Stimulated activated naive CD8-positive, alpha-beta T cell treated with anti-CD3 and anti-CD28 coated beads, Interleukin-15, amount 100 ng/mL, for 72 hours (primary cell): ENCODE measurements at regions not wholly inside any gene's neighbourhood (a gene's known extent, or its start where the extent isn't known, plus 50 kb on each side); places are given as distances from the start of the nearest gene placed in this dataset.
"Not testable (repeated sequence)": the region's sequence is repeated elsewhere in the genome, so short reads cannot be mapped to it uniquely, and the experiment has no call there.

Source experiments
- ATAC-seq: fragments of 150-1000 bp; cut with Tn5 transposase; 2 replicates; pipeline ENCODE4 v1.10.0; 2021; ENCODE audit warnings: mild to moderate bottlenecking, moderate library complexity
- DNase-seq, 2 donors: peaks; one replicate each; pipeline ENCODE4 v3.0.0; 2021 to 2022
- H3K27ac Mint-ChIP-seq, 2 donors: one replicate each; pipeline ENCODE4 v1.8.0; 2022; ENCODE audit warnings: mild to moderate bottlenecking in 2 of 2, mixed read lengths in 2 of 2, moderate library complexity in 2 of 2
- H3K27me3 Mint-ChIP-seq: one replicate; pipeline ENCODE4 v1.8.0; 2022; ENCODE audit warnings: mixed read lengths
- H3K4me1 Mint-ChIP-seq: one replicate; pipeline ENCODE4 v1.8.0; 2022; ENCODE audit warnings: mild to moderate bottlenecking, mixed read lengths
- H3K4me3 Mint-ChIP-seq, 2 donors: one replicate each; pipeline ENCODE4 v1.8.0; 2022; ENCODE audit warnings: mild to moderate bottlenecking in 2 of 2, mixed read lengths in 2 of 2, moderate library complexity in 1 of 2
- H3K9me3 Mint-ChIP-seq, 2 donors: one replicate each; pipeline ENCODE4 v1.8.0; 2022; ENCODE audit warnings: mixed read lengths in 2 of 2

- Mint-ChIP-seq H3K4me1 (no peaks in the 10 kb centered on the region), H3K27ac (no peak overlapping the region), H3K9me3 (peaks cover 2 to 5% of the 10 kb centered on the region in 2 donors), H3K4me3 (no peak overlapping the region), H3K27me3 (no peaks in the 10 kb centered on the region)
- ATAC-seq (no peak), DNase-seq (no peak)
Observed at GRCh38 chr2:56812432-56812831, 628.6 kb downstream of the CCDC85A start.

- DNase-seq, result no peak
- no peak overlapping the region for H3K27ac Mint-ChIP-seq
- ATAC-seq, result no peak
- no peak overlapping the region for H3K4me3 Mint-ChIP-seq
- no peaks in the 10 kb centered on the region for H3K4me1 Mint-ChIP-seq
- no peaks in the 10 kb centered on the region for H3K27me3 Mint-ChIP-seq
- H3K9me3 Mint-ChIP-seq, result peaks cover 8 to 11% of the 10 kb centered on the region in 2 donors
Observed at GRCh38 chr2:56813490-56813889, 629.7 kb downstream of the CCDC85A start.

GRCh38 chr2:56816666-56817065 is 632.9 kb downstream of the CCDC85A start:
- Mint-ChIP-seq H3K9me3 (peaks cover 23 to 38% of the 10 kb centered on the region in 2 donors), H3K27me3 (no peaks in the 10 kb centered on the region), H3K4me1 (no peaks in the 10 kb centered on the region), H3K27ac (no peak overlapping the region), H3K4me3 (no peak overlapping the region)
- ATAC-seq, result no peak
- no peak for DNase-seq

GRCh38 chr2:56831780-56832179 is 648.0 kb downstream of the CCDC85A start:
- no peaks in the 10 kb centered on the region for H3K4me1 Mint-ChIP-seq
- H3K4me3 Mint-ChIP-seq, result no peak overlapping the region
- no peak overlapping the region for H3K27ac Mint-ChIP-seq
- DNase-seq (no peak), ATAC-seq (no peak)
- H3K27me3 Mint-ChIP-seq, result no peaks in the 10 kb centered on the region
- no peaks in the 10 kb centered on the region for H3K9me3 Mint-ChIP-seq

GRCh38 chr2:56834686-56835085 is 650.9 kb downstream of the CCDC85A start:
- no peaks in the 10 kb centered on the region for H3K27me3 Mint-ChIP-seq
- no peaks in the 10 kb centered on the region for H3K4me1 Mint-ChIP-seq
- H3K4me3 Mint-ChIP-seq, result no peak overlapping the region
- DNase-seq, result no peak
- ATAC-seq, result no peak
- peaks cover 0 to 15% of the 10 kb centered on the region in 2 donors for H3K9me3 Mint-ChIP-seq
- no peak overlapping the region for H3K27ac Mint-ChIP-seq

- DNase-seq, ATAC-seq, H3K4me1 Mint-ChIP-seq, H3K27ac Mint-ChIP-seq, H3K4me3 Mint-ChIP-seq, H3K27me3 Mint-ChIP-seq: not testable (repeated sequence)
- peaks cover 0 to 22% of the 10 kb centered on the region in 2 donors for H3K9me3 Mint-ChIP-seq
Observed at GRCh38 chr2:56840009-56840408, 656.2 kb downstream of the CCDC85A start.

- ATAC-seq, result no peak
- Mint-ChIP-seq H3K4me1 (no peaks in the 10 kb centered on the region), H3K27ac (no peak overlapping the region), H3K4me3 (no peak overlapping the region), H3K27me3 (no peaks in the 10 kb centered on the region), H3K9me3 (peaks cover 23 to 53% of the 10 kb centered on the region in 2 donors)
- no peak for DNase-seq
Observed at GRCh38 chr2:56860991-56861390, 677.2 kb downstream of the CCDC85A start.

GRCh38 chr2:56871644-56872043 is 687.9 kb downstream of the CCDC85A start:
- Mint-ChIP-seq H3K27ac (no peak overlapping the region), H3K9me3 (peaks cover 6 to 30% of the 10 kb centered on the region in 2 donors), H3K4me3 (no peak overlapping the region), H3K27me3 (no peaks in the 10 kb centered on the region), H3K4me1 (no peaks in the 10 kb centered on the region)
- DNase-seq (no peak), ATAC-seq (no peak)

- Mint-ChIP-seq H3K27me3 (no peaks in the 10 kb centered on the region), H3K27ac (no peak overlapping the region), H3K4me1 (no peaks in the 10 kb centered on the region), H3K4me3 (no peak overlapping the region), H3K9me3 (peaks cover 18 to 32% of the 10 kb centered on the region in 2 donors)
- DNase-seq (no peak), ATAC-seq (no peak)
Observed at GRCh38 chr2:56874717-56875116, 690.9 kb downstream of the CCDC85A start.

- Mint-ChIP-seq H3K4me1 (no peaks in the 10 kb centered on the region), H3K9me3 (peaks cover 0 to 20% of the 10 kb centered on the region in 2 donors), H3K27me3 (no peaks in the 10 kb centered on the region), H3K27ac (no peak overlapping the region), H3K4me3 (no peak overlapping the region)
- ATAC-seq, result no peak
- no peak for DNase-seq
Observed at GRCh38 chr2:56889738-56890137, 705.9 kb downstream of the CCDC85A start.

GRCh38 chr2:56892382-56892781 is 708.6 kb downstream of the CCDC85A start:
- Mint-ChIP-seq H3K27ac (no peak overlapping the region), H3K9me3 (peaks cover 0 to 6% of the 10 kb centered on the region in 2 donors), H3K27me3 (no peaks in the 10 kb centered on the region), H3K4me1 (no peaks in the 10 kb centered on the region), H3K4me3 (no peak overlapping the region)
- ATAC-seq, result no peak
- no peak for DNase-seq

GRCh38 chr2:56898986-56899385 is 715.2 kb downstream of the CCDC85A start:
- H3K27me3 Mint-ChIP-seq, result no peaks in the 10 kb centered on the region
- H3K9me3 Mint-ChIP-seq, result peaks cover 0 to 7% of the 10 kb centered on the region in 2 donors
- H3K27ac Mint-ChIP-seq, result no peak overlapping the region
- ATAC-seq (no peak), DNase-seq (no peak)
- no peaks in the 10 kb centered on the region for H3K4me1 Mint-ChIP-seq
- H3K4me3 Mint-ChIP-seq, result no peak overlapping the region

GRCh38 chr2:56912490-56912889 is 728.7 kb downstream of the CCDC85A start:
- H3K27ac Mint-ChIP-seq, result no peak overlapping the region
- H3K4me3 Mint-ChIP-seq, result no peak overlapping the region
- H3K27me3 Mint-ChIP-seq, result no peaks in the 10 kb centered on the region
- ATAC-seq, result no peak
- H3K9me3 Mint-ChIP-seq, result peaks cover 14 to 29% of the 10 kb centered on the region in 2 donors
- H3K4me1 Mint-ChIP-seq, result no peaks in the 10 kb centered on the region
- no peak for DNase-seq

GRCh38 chr2:56918790-56919189 is 735.0 kb downstream of the CCDC85A start:
- H3K27me3 Mint-ChIP-seq, result no peaks in the 10 kb centered on the region
- H3K9me3 Mint-ChIP-seq, result peaks cover 19 to 31% of the 10 kb centered on the region in 2 donors
- no peak for ATAC-seq
- H3K27ac Mint-ChIP-seq, result no peak overlapping the region
- H3K4me3 Mint-ChIP-seq, result no peak overlapping the region
- H3K4me1 Mint-ChIP-seq, result no peaks in the 10 kb centered on the region
- no peak for DNase-seq

- H3K27me3 Mint-ChIP-seq, result no peaks in the 10 kb centered on the region
- H3K27ac Mint-ChIP-seq, result no peak overlapping the region
- DNase-seq (no peak), ATAC-seq (no peak)
- no peak overlapping the region for H3K4me3 Mint-ChIP-seq
- H3K9me3 Mint-ChIP-seq, result peaks cover 12 to 13% of the 10 kb centered on the region in 2 donors
- no peaks in the 10 kb centered on the region for H3K4me1 Mint-ChIP-seq
Observed at GRCh38 chr2:56933976-56934375, 750.2 kb downstream of the CCDC85A start.

GRCh38 chr2:56934866-56935265 is 751.1 kb downstream of the CCDC85A start:
- Mint-ChIP-seq H3K9me3 (peaks cover 6 to 8% of the 10 kb centered on the region in 2 donors), H3K27ac (no peak overlapping the region), H3K27me3 (no peaks in the 10 kb centered on the region), H3K4me1 (no peaks in the 10 kb centered on the region), H3K4me3 (no peak overlapping the region)
- ATAC-seq, result no peak
- DNase-seq, result no peak

- ATAC-seq (no peak), DNase-seq (no peak)
- no peaks in the 10 kb centered on the region for H3K27me3 Mint-ChIP-seq
- H3K27ac Mint-ChIP-seq, result no peak overlapping the region
- H3K4me3 Mint-ChIP-seq, result no peak overlapping the region
- no peaks in the 10 kb centered on the region for H3K4me1 Mint-ChIP-seq
- H3K9me3 Mint-ChIP-seq, result peaks cover 13 to 23% of the 10 kb centered on the region in 2 donors
Observed at GRCh38 chr2:56940054-56940453, 756.3 kb downstream of the CCDC85A start.
